Esophagus mucosa (tissue), 1 donor: ENCODE measurements at regions not wholly inside any gene's neighbourhood (a gene's known extent, or its start where the extent isn't known, plus 50 kb on each side); places are given as distances from the start of the nearest gene placed in this dataset.
"Not testable (repeated sequence)": the region's sequence is repeated elsewhere in the genome, so short reads cannot be mapped to it uniquely, and the experiment has no call there.

Experiments used
- ATAC-seq: fragments of 200-7000 bp; cut with Tn5 transposase; one replicate; pipeline ENCODE4 v1.9.1; 2020
- donor health status: DM: yes; HTN: yes; CAD: no.

- ATAC-seq = not testable (repeated sequence)
Observed at GRCh38 chr21:6066320-6066985, 4454.9 kb upstream of the TPTE start.

GRCh38 chr21:6068098-6068831, 4453.1 kb upstream of the TPTE start:
- peak; percentile 54 for ATAC-seq

GRCh38 chr21:6070213-6070612, 4451.2 kb upstream of the TPTE start:
- ATAC-seq = peak; percentile 17

- not testable (repeated sequence) for ATAC-seq
Observed at GRCh38 chr21:6072691-6073090, 4448.7 kb upstream of the TPTE start.

GRCh38 chr21:6073993-6074705, 4447.2 kb upstream of the TPTE start:
- ATAC-seq = peak; percentile 36

- not testable (repeated sequence) for ATAC-seq
Observed at GRCh38 chr21:6074935-6075334, 4446.4 kb upstream of the TPTE start.

GRCh38 chr21:6075627-6076208, 4445.7 kb upstream of the TPTE start:
- not testable (repeated sequence) for ATAC-seq

- not testable (repeated sequence) for ATAC-seq
Observed at GRCh38 chr21:6077358-6077757, 4444.0 kb upstream of the TPTE start.

GRCh38 chr21:6078902-6079301, 4442.5 kb upstream of the TPTE start:
- peak; percentile 69 for ATAC-seq

GRCh38 chr21:6080941-6081655, 4440.3 kb upstream of the TPTE start:
- ATAC-seq = peak; percentile 26

- not testable (repeated sequence) for ATAC-seq
Observed at GRCh38 chr21:6082166-6082565, 4439.2 kb upstream of the TPTE start.

- not testable (repeated sequence) for ATAC-seq
Observed at GRCh38 chr21:6083574-6084120, 4437.7 kb upstream of the TPTE start.

GRCh38 chr21:6086038-6086437, 4435.3 kb upstream of the TPTE start:
- peak; percentile 35 for ATAC-seq

- not testable (repeated sequence) for ATAC-seq
Observed at GRCh38 chr21:6087579-6088178, 4433.7 kb upstream of the TPTE start.

GRCh38 chr21:6090286-6090908, 4431.0 kb upstream of the TPTE start:
- ATAC-seq = not testable (repeated sequence)

GRCh38 chr21:6091335-6092027, 4429.9 kb upstream of the TPTE start:
- ATAC-seq = peak; percentile 90

GRCh38 chr21:6092401-6092800, 4429.0 kb upstream of the TPTE start:
- not testable (repeated sequence) for ATAC-seq

GRCh38 chr21:6093419-6093818, 4428.0 kb upstream of the TPTE start:
- peak; percentile 4 for ATAC-seq

- not testable (repeated sequence) for ATAC-seq
Observed at GRCh38 chr21:6093870-6094269, 4427.5 kb upstream of the TPTE start.

- ATAC-seq = not testable (repeated sequence)
Observed at GRCh38 chr21:6095304-6095703, 4426.1 kb upstream of the TPTE start.
